ENCODE measurements at regions not wholly inside any gene's neighbourhood (a gene's known extent, or its start where the extent isn't known, plus 50 kb on each side); places are given as distances from the start of the nearest gene placed in this dataset.

DNA sequence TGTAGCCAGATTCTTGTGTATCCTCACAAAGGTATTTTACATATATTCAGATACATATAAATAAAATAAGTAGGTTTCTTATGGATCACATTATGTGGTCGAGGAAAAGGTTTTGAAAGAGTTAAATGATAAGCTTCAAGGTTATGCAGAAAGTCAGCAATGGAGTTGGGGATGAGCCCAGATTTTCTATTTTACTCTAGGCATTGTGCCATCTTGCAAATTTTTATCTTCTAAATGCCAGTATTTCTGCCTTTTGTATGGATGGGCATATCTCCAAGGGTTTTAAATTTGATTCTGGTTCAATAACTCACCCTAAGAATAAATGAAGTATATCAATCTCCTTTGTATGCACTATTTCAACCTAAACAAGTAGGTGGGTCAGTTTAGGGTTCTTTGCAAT, 410.7 kb downstream of the DMRTA1 start:
- H3K27ac ChIP-seq (ENCODE audit: insufficient read depth, low read length) = no peak overlapping the region
- H2BK120ac ChIP-seq (ENCODE audit: low read depth, low read length) = no peak overlapping the region
- ChIA-PET POLR2A (ENCODE audit: unreplicated experiment) (interaction anchor here (0.5 kb wide), 1 partner anchor 978 kb away, joined by 3 read pairs; no protein-coding TSS in a partner anchor), CTCF (no interaction called here)
- no peak for ATAC-seq (ENCODE audit: low read depth)
- no peaks in the 10 kb centered on the region for H3K4me1 ChIP-seq (ENCODE audit: control insufficient read depth, insufficient read depth, low read length)
- H3K79me1 ChIP-seq (ENCODE audit: low read depth in 1 of 2, low read length in 2 of 2) = no peaks in the 10 kb centered on the region
- H3K4me3 ChIP-seq (ENCODE audit: insufficient read depth, low read depth, low read length) = no peak overlapping the region
- TF ChIP-seq, protein P1, sequence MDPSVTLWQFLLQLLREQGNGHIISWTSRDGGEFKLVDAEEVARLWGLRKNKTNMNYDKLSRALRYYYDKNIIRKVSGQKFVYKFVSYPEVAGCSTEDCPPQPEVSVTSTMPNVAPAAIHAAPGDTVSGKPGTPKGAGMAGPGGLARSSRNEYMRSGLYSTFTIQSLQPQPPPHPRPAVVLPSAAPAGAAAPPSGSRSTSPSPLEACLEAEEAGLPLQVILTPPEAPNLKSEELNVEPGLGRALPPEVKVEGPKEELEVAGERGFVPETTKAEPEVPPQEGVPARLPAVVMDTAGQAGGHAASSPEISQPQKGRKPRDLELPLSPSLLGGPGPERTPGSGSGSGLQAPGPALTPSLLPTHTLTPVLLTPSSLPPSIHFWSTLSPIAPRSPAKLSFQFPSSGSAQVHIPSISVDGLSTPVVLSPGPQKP (IDR thresholded peaks at IDR 0.05; ENCODE audit: borderline replicate concordance, low read depth, low read length) = no peak
- TF ChIP-seq RFX5 (IDR thresholded peaks at IDR 0.05; ENCODE audit: low read depth, low read length) (no peak), BHLHE40 (IDR thresholded peaks at IDR 0.05; ENCODE audit: low read depth, low read length) (no peak), NFE2L2 (IDR thresholded peaks at IDR 0.05; ENCODE audit: low read depth, low read length) (no peak), MAFK (IDR thresholded peaks at IDR 0.05; ENCODE audit: low read depth, low read length) (no peak), MAZ (IDR thresholded peaks at IDR 0.05; ENCODE audit: borderline replicate concordance, low read depth, low read length) (no peak), RCOR1 (IDR thresholded peaks at IDR 0.05; ENCODE audit: insufficient replicate concordance, low read length) (no peak)
- H3K56ac ChIP-seq (ENCODE audit: extremely low read depth, insufficient read depth, low read length) = no peak overlapping the region
- H3K18ac ChIP-seq (ENCODE audit: low read depth, low read length) = no peak overlapping the region
- no peak overlapping the region for H3K4ac ChIP-seq (ENCODE audit: low read depth, low read length)
- H3K36me3 ChIP-seq (ENCODE audit: control insufficient read depth, insufficient read depth, low read length) = no peaks in the 10 kb centered on the region
- H3K27me3 ChIP-seq (ENCODE audit: control insufficient read depth, insufficient read depth, low read length) = no peaks in the 10 kb centered on the region
- no peak overlapping the region for H4K91ac ChIP-seq (ENCODE audit: insufficient read depth, low read depth, low read length)
- in situ Hi-C loops (cut with MboI; ENCODE audit: low sequenced_read_pairs) = no loop called here
- no peak overlapping the region for H2BK5ac ChIP-seq (ENCODE audit: low read depth, low read length, poor library complexity, severe bottlenecking)
- no peak overlapping the region for H3K23ac ChIP-seq (ENCODE audit: low read depth, low read length)
- H2BK15ac ChIP-seq (ENCODE audit: low read depth, low read length) = no peak overlapping the region
- no CpG with 5 or more reads among the region's 1 CpG for WGBS, 2 experiments (ENCODE audit: extremely low coverage in 2 of 2, insufficient read length in 1 of 2)
- no peak overlapping the region for H4K5ac ChIP-seq (ENCODE audit: low read depth, low read length)
- no peak overlapping the region for H2AK9ac ChIP-seq (replicated peaks; ENCODE audit: low read depth, low read length, poor library complexity)
- H2AK5ac ChIP-seq (ENCODE audit: low read depth, low read length) = no peak overlapping the region
- H4K8ac ChIP-seq (ENCODE audit: low read depth in 2 of 2, low read length in 2 of 2) = no peak overlapping the region
- H4K20me1 ChIP-seq (ENCODE audit: insufficient read depth, low read length) = no peaks in the 10 kb centered on the region
- H2BK20ac ChIP-seq (ENCODE audit: low read depth, low read length) = no peak overlapping the region
- H3K4me2 ChIP-seq (ENCODE audit: low read depth, low read length) = no peak overlapping the region
- no peaks in the 10 kb centered on the region for H3K9me3 ChIP-seq (ENCODE audit: control insufficient read depth, insufficient read depth, low read length)
- H3K9ac ChIP-seq (ENCODE audit: low read depth, low read length) = no peak overlapping the region
- intact Hi-C loops (cut with micrococcal nuclease) = no loop called here
- DNase-seq = no peak
- no peaks in the 10 kb centered on the region for H3K9me1 ChIP-seq (ENCODE audit: insufficient read depth, low read length)
- no peak overlapping the region for H2AFZ ChIP-seq (replicated peaks; ENCODE audit: low read length, poor library complexity)
- H3K14ac ChIP-seq (replicated peaks; ENCODE audit: low read depth, low read length) = no peak overlapping the region
- BruUV-seq (replicated peaks) = no TSS peak
- dilution Hi-C loops (cut with HindIII; ENCODE audit: low sequenced_read_pairs, unreplicated experiment) = no loop called here

Measured in IMR-90 (cell line).